ENCODE measurements at regions not wholly inside any gene's neighbourhood (a gene's known extent, or its start where the extent isn't known, plus 50 kb on each side); places are given as distances from the start of the nearest gene placed in this dataset.

- WGBS, 2 donors = 74 to 79% methylated on average over 26 of the region's 26 CpGs
- peak in 1 of 2 donors; percentile 80 for DNase-seq (ENCODE audit: low spot score in 2 of 2)
- TF ChIP-seq POLR2A (IDR thresholded peaks at IDR 0.05) (no peak), CTCF (IDR thresholded peaks at IDR 0.05) (no peak)
- intact Hi-C loops (cut with DNase I; ENCODE audit: low total_unique reads) = no loop called here
- no peak overlapping the region for H3K4me3 ChIP-seq (ENCODE audit: low read depth, poor library complexity, severe bottlenecking)
Observed at GRCh38 chr11:134529212-134530096, 117.4 kb upstream of the B3GAT1 start.

- 87 to 89% methylated on average over 8 of the region's 8 CpGs for WGBS, 2 donors
- no peak overlapping the region for H3K4me3 ChIP-seq (ENCODE audit: low read depth, poor library complexity, severe bottlenecking)
- intact Hi-C loops (cut with DNase I; ENCODE audit: low total_unique reads) = no loop called here
- TF ChIP-seq CTCF (IDR thresholded peaks at IDR 0.05) (no peak), POLR2A (IDR thresholded peaks at IDR 0.05) (no peak)
- DNase-seq (ENCODE audit: low spot score in 2 of 2) = peak in 1 of 2 donors; percentile 65
Observed at GRCh38 chr11:134528453-134528852, 116.4 kb upstream of the B3GAT1 start.

DNA sequence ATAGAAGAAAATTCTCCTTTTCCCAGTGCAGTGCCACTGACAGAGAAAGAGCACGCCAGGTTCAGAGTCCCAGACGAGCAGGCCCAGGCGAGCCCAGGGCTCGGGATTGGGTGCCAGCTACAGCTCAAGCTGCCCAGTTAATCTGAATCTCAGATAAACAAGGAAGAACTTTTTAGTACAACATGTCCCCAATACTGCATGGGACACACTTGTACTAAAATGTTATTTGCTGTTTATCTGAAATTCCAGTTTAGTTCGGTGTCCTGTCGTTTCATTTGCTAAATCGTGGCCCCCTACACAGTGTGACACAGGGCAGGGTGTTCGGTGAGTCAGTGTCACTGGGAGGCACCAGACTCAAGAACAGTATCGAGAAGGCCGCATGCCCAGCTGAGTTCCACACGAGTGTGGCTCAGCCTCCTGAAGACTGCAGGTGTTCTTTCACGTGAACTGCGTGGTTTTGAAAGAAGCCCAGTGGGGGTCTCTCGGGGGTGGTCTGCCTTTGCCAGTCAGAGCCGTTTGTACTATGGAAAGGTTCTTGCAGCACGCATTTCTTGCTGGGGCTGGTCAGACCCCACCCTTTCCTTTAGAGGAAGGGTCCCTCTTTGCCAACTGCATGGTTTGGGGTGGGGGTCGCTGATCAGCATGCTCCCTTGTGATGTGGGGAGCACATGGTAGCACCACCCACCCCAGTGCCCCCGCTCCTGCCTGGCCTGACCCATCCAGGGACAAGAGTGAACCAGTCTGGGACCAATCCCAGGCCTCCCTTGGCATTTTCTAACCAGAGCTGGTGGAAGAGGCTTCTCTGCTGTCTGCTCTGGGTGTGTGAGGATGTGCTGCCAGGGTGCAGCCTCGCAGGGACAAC lies 115.6 kb upstream of the B3GAT1 start:
- TF ChIP-seq CTCF (IDR thresholded peaks at IDR 0.05) (no peak), POLR2A (IDR thresholded peaks at IDR 0.05) (no peak)
- intact Hi-C loops (cut with DNase I; ENCODE audit: low total_unique reads) = no loop called here
- no peak overlapping the region for H3K4me3 ChIP-seq (ENCODE audit: low read depth, poor library complexity, severe bottlenecking)
- DNase-seq (ENCODE audit: low spot score in 2 of 2) = peak in 1 of 2 donors; percentile 74
- WGBS, 2 donors = 74 to 78% methylated on average over 17 to 19 of the region's 19 CpGs

DNA sequence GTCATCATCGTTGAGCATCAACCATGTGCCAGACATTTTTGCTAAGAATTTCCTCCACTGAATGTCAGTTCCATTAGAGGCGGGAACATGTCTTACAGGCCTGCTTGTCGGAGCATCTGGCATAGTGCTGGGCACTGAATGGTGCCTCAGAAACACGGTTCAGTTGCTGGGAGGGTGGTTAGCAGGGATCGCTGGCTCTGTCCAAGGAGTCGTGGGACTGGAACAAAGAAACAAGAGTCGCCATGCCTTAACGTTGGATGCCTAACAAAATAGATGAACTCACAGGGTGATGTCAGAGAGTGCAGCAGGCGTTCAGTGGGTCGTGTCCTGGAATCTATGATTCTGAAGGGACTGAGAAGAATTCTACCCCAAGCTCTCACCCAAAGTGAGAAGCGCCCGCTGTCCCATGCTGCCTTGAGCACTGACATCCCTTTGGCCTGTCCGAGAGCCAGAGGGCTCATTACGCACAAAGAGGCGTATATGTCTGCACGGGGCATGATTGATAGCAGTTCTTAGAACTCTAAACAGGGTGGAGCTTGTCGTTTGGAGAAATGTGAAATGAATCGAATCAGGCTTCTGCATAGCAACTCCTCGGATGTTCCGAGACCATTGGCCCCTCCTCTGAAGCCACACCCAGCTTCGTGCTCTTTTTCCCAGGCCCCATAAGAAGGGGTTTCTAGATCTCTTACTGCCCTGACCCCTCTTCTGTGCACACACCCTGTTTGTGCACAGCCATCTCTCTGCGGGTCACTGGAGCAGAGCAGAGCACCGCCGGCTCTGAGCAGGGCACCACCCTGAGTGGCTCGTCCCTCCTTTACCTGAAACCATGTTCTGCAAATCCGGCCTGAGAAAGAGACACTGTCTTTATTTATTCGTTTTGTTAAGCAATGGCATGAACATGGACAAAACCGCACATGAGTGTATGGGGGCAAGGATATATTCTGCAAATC lies 113.1 kb upstream of the B3GAT1 start:
- intact Hi-C loops (cut with DNase I; ENCODE audit: low total_unique reads) = no loop called here
- no peak overlapping the region for H3K4me3 ChIP-seq (ENCODE audit: low read depth, poor library complexity, severe bottlenecking)
- peak in 1 of 2 donors; percentile 60 for DNase-seq (ENCODE audit: low spot score in 2 of 2)
- 84 to 87% methylated on average over 28 of the region's 28 CpGs for WGBS, 2 donors
- TF ChIP-seq POLR2A (IDR thresholded peaks at IDR 0.05) (no peak), CTCF (IDR thresholded peaks at IDR 0.05) (no peak)

- WGBS, 2 donors = 92 to 94% methylated on average over 14 to 15 of the region's 25 CpGs
- no peak overlapping the region for H3K4me3 ChIP-seq (ENCODE audit: low read depth, poor library complexity, severe bottlenecking)
- DNase-seq (ENCODE audit: low spot score in 2 of 2) = peak in 1 of 2 donors; percentile 37
- intact Hi-C loops (cut with DNase I; ENCODE audit: low total_unique reads) = no loop called here
- TF ChIP-seq CTCF (IDR thresholded peaks at IDR 0.05) = no peak
- no peak for TF ChIP-seq POLR2A (IDR thresholded peaks at IDR 0.05)
Observed at GRCh38 chr11:134524201-134524600, 112.2 kb upstream of the B3GAT1 start.

Measured in lower leg skin (tissue), 4 donors.